ENCODE measurements at regions not wholly inside any gene's neighbourhood (a gene's known extent, or its start where the extent isn't known, plus 50 kb on each side); places are given as distances from the start of the nearest gene placed in this dataset.

GRCh38 chr12:16962889-16963288 lies 356.9 kb upstream of the LMO3 start:
- TF ChIP-seq REST (IDR thresholded peaks at IDR 0.05; ENCODE audit: insufficient read depth in 1 of 2, low read depth in 2 of 2, low read length in 1 of 2) = no peak
- TF ChIP-seq, protein P1, sequence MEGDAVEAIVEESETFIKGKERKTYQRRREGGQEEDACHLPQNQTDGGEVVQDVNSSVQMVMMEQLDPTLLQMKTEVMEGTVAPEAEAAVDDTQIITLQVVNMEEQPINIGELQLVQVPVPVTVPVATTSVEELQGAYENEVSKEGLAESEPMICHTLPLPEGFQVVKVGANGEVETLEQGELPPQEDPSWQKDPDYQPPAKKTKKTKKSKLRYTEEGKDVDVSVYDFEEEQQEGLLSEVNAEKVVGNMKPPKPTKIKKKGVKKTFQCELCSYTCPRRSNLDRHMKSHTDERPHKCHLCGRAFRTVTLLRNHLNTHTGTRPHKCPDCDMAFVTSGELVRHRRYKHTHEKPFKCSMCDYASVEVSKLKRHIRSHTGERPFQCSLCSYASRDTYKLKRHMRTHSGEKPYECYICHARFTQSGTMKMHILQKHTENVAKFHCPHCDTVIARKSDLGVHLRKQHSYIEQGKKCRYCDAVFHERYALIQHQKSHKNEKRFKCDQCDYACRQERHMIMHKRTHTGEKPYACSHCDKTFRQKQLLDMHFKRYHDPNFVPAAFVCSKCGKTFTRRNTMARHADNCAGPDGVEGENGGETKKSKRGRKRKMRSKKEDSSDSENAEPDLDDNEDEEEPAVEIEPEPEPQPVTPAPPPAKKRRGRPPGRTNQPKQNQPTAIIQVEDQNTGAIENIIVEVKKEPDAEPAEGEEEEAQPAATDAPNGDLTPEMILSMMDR (IDR thresholded peaks at IDR 0.05) = no peak

Measured in Panc1 (cell line).